MM.1S (cell line): ENCODE measurements at regions not wholly inside any gene's neighbourhood (a gene's known extent, or its start where the extent isn't known, plus 50 kb on each side); places are given as distances from the start of the nearest gene placed in this dataset.

Experiments used
- CTCF ChIP-seq: fragments of 300-600 bp; sonication (generic); IDR thresholded peaks from 2 replicates; pipeline ENCODE4 v1.5.1; 2016; ENCODE audit warnings: antibody characterized with exemption, low read length, mixed read lengths
- EZH2 ChIP-seq: fragments of 300-600 bp; sonication (generic); optimal IDR thresholded peaks from 2 replicates; pipeline ENCODE3; 2017; ENCODE audit warnings: low read depth, mild to moderate bottlenecking, antibody characterized with exemption, low read length, mixed read lengths

GRCh38 chr18:44588508-44588907 is 92.2 kb upstream of the SETBP1 start:
- TF ChIP-seq CTCF (no peak), EZH2 (no peak)
